Stimulated activated CD8-positive, alpha-beta memory T cell treated with anti-CD3 and anti-CD28 coated beads, Interleukin-4, amount 100 ng/mL, for 24 hours (primary cell): ENCODE measurements at regions not wholly inside any gene's neighbourhood (a gene's known extent, or its start where the extent isn't known, plus 50 kb on each side); places are given as distances from the start of the nearest gene placed in this dataset.

Source experiments
- DNase-seq: peaks from one replicate; pipeline ENCODE4 v3.0.0-alpha.2; 2020; ENCODE audit warnings: low read depth

GRCh38 chr2:126793885-126794613 is 104.6 kb upstream of the TEX51 start:
- DNase-seq = no peak

DNA sequence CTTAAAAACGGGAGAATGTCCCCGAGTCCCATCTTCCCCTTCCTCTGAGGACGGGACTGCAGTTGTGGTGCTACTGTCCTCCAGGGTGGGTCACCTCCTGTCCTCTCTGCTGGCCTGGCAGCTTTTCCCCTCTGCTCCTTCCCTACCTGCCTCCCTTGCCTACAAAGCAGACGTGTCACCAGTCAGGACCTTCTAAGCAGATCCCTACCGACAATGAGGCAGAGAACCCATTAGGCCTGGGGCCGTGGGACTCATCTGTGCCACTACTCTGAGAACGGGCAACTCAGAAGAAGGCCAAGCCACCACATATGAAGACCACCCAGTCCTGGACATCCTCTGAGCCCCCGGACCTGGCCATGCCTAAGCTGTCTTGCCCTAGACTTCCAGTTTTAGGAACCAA is 103.0 kb upstream of the TEX51 start:
- no peak for DNase-seq

GRCh38 chr2:126796931-126797621 is 101.6 kb upstream of the TEX51 start:
- DNase-seq = no peak

- DNase-seq = no peak
Measured at GRCh38 chr2:126797622-126798275, 100.9 kb upstream of the TEX51 start.

DNA sequence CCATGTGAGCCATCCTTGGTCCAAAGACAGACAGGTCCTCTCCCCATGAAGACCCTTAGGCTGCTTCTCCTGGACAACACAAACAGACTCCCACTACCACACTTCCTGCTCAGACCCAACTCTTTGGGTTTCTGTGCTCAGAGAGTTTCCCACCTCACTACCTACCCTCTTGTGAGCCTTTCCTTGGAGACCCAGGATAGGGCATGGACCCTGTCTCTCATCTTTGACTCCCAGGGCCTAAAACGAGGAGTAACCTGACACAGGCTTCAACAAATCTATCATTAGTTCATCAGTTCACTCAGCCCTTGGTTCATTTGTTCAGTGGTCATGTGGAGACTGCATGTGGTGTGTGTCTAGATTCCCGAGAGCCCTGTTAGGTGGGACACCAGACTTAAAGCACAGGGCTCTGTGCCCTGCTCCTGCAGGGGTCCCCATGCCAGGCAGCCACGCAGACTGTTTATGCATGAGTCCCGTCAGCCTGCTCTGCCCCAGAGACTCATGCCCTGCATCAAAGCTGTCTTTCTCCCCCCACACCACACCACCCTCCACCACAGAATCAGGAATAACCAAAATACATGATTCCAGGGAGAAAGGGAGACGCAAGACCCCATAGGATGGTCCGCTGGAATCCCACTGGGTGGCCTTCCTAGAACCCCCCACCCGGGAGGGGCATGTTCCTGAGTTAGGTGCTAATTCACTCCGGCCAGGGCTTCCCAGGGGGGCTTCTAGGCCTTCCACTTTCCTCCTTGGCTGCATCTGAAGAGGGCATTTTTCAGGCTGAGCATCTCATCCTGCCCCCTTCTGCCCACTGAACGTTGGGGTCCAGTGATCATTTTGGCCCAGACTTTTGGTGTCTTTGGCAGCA is 100.2 kb upstream of the TEX51 start:
- DNase-seq = no peak

DNA sequence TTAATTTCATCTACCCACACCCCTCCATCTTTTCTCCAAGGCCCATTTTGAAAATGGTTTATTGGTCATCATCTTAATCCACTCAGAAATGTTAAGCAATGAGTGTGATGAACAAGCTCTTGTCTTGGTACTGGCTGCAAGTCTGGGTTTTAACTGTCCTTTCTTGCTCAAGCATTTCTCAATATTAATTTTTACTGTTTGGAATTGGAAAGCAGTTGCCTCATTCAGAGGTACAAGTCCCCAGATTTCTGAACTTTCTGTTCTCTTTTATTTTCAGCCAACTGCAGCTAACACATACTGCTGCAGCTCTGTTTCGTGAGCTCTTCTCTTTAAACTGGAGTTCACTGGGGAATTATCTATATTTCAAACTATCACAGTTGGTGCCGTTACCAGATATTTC is 99.4 kb upstream of the TEX51 start:
- no peak for DNase-seq

GRCh38 chr2:126801473-126801872 is 97.2 kb upstream of the TEX51 start:
- DNase-seq = no peak

DNA sequence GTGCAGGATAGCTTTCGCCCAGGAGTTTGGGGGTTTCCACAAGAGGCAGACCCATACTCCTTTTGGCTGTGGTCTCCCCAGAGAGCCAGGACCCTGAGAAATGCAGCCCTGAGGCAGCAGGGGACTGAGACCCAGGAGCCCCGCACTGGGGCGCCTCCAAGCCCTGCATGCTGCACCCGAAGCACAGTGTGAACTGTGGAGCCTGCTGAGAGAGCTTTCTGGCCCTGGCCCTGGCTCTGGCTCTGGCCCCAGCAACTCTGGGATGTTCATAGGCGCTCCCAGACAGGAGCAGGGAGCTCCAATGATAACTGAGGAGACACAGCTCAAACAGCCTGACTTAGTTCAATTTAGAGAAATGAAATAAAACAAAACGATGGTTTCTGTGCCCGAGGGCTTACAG is 96.4 kb upstream of the TEX51 start:
- no peak for DNase-seq

DNA sequence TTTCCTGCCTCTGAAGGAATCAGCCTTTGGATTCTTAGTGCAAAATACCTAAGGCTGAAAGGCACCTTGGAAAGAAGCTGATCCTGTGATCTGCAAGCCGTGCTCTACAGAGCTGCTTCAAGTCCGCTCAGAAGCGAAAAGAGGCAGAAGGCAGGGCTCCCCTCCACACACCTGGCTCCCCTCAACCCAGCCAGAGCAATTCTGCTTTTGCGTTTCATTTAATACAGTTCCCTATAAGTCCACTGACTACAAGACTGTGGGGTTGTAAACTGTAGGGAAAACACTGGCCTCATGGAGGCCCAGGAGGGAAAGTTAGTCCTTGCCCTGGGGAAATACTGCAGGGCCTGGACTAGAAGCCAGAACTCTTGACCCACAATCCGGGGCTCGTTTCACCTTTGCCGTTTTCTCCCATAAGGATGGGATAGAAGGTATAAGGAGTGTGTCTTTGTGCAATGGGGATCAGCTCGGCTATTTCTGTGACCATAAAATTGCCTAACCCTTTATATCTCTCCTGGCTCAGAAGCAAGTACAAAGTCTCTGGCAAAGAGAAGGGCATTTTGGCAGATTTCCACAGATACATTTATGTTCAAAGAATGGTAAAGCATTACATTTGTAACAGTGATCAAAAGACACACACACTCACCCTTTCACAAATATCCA is 95.8 kb upstream of the TEX51 start:
- DNase-seq = no peak

DNA sequence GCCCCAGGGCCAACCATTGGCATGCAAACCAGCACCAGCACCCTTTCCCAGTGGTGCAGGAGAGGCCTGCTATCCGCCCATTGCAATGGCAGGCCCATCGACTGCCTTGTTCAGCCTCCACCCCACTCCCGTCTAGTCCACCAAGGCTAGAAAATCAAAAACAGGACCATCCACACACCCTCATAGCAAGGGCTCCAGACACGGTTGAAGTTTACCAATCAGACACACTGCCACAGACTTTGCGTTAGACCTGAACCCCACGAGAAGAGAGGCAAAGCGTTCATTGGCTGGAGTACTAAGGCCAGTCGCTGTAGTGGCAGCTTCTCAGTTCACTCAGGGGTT is 95.3 kb upstream of the TEX51 start:
- no peak for DNase-seq

DNA sequence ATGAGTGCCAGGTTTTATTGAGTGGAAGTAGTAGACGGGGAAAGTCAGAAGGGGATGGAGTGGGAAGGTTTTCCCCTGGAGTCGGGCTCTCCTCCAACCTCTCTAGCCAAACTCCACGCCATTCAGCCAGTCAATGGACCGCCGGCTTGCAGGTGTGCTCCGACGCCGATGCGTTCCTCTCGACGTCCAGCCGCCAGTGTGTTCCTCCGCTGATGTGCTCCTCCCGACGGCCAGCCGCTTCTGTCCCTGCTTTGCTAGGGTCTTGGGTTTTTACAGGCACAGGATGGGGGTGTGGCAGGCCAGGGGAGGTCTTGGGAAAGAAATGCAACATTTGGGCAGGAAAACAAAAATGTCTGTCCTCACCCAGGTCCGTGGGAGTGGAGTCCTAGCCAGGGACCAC is 94.3 kb upstream of the TEX51 start:
- no peak for DNase-seq

DNA sequence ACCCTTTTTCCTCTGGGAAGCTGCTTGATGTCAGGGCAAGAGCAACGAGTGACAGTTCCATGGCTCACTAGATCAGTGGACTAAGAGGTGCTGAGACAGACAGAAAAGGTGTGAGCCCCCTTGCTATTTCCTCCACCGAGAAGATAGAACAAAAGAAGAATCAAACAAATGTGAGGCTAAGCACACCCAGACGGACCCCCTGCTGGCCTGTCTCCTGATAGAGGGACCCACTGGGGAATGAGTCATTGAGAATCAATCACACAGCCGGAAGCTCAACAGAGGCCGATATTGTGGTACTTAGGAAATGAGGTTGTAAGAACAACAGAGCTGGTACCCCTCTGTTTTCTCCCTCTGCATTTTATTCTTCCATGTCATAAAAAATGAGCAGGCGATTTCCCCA is 89.8 kb upstream of the TEX51 start:
- no peak for DNase-seq

DNA sequence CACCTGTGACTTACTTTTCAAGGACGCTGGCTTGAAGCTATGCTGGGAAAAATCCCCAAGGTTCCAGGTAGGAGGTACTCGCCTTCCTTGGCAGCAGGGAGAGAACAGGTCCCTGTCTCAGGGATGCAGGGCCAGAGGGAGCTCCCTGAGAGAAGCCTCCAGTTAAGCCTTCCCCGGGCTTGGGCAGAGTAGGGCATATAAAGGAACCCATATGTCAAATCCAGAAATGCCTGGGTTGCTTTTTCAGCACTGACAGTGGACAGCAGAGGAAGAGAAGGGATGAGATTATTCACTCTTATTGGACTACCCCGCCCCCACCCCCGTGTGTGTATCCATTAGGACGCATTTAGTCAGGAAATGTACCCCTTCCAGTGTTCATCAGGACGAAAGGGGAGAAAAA is 89.3 kb upstream of the TEX51 start:
- no peak for DNase-seq

DNA sequence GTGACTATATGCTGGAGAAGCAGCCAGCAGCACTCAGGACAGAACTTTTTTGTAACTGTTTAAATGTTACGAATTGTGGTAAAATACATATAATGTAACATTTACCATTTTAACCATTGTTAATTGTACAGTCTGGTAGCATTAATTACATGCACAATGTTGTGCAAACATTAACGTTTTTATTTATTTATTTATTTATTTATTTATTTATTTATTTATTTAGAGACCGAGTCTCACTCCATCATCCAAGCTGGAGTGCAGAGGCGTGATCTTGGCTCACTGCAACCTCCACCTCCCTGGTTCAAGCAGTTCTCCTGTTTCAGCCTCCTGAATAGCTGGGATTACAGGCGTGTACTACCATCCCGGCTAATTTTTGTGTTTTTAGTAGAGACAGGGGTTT is 88.7 kb upstream of the TEX51 start:
- no peak for DNase-seq

GRCh38 chr2:126811101-126811500 is 87.6 kb upstream of the TEX51 start:
- no peak for DNase-seq

DNA sequence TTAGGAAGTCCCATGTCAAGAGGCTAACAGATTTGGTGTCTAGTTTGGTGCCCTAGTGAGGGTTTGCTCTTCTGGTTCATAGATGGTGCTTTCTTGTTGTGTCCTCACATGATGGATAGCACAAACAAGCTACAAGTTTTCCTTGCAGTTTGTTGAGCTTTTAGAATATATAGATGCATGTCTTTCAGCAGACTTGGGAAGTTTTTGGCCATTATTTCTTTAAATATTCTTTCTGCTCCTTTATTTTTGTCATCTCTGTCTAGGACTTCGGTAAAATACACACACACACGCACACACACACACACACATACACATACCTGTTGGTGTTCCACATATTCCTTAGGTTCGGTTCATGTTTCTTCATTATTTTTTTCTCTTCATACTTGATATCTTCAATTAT is 81.5 kb upstream of the TEX51 start:
- DNase-seq = no peak

GRCh38 chr2:126822115-126822514 is 76.6 kb upstream of the TEX51 start:
- DNase-seq = no peak

DNA sequence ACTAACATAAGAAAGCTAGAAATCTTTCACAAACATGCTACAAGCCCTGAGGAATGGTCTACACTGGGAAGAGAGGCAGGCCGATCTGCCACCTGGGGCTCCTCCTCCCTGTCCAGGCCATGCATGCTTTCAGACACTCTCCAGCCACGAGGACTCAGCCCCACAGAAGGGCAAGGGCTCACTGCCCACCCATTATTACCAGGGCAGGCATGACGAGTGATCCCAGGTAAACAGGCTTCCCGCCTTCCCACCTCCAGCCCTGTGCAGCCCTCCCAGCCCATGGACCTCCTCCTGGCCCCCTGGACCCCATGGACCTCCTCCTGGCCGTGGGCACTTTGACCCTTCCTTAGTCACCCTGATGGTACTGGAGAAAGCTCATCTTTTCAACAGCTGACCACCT is 75.8 kb upstream of the TEX51 start:
- DNase-seq = no peak

DNA sequence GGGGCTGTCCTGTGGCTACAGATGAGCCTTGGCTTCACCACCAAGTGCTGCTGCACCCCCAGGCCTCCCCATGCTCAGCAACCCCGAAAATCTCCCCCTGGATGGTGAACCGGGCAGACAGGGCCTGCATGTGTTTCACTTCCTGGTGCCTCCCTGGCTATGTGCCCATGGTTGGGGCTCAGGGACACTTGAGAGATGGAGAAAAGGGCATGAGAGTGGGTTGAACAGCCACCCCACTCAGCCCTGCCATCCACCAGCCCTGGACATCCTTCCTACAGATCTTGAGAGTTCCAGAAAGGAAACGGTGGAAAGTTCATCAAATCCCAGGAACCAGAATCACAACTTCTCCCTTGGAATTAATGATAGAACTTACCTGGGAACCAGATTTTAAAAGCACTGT is 74.7 kb upstream of the TEX51 start:
- no peak for DNase-seq

GRCh38 chr2:126824663-126825062 is 74.0 kb upstream of the TEX51 start:
- no peak for DNase-seq

DNA sequence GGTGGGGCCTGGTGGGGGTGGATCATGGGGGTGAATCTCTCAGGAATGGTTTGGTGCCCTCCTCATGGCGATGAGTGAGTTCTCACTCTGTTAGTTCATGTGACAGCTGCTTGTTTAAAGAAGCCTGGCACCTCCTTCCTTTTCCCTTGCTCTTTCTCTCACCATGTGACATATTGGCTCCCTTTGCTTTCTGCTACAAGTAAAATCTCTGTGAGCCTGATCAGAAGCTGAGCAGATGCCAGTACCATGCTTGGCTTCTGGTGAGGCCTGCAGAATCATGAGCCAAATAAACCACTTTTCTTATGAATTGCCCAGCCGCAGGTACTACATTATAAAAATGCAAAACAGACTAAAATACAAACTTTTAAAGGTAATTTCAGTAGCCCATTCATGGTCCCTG is 73.4 kb upstream of the TEX51 start:
- no peak for DNase-seq

- no peak for DNase-seq
Measured at GRCh38 chr2:126826491-126826890, 72.2 kb upstream of the TEX51 start.
